H1 (cell line): ENCODE measurements at regions not wholly inside any gene's neighbourhood (a gene's known extent, or its start where the extent isn't known, plus 50 kb on each side); places are given as distances from the start of the nearest gene placed in this dataset.

Experiments used
- CTCF ChIA-PET: fragments of 300-600 bp; sonication (Branson Sonifier 250); formaldehyde crosslinking; loops from one replicate; lab custom pipeline; 2021; ENCODE audit not compliant: partially characterized antibody; lab: Charles Lee
- POLR2A ChIA-PET: fragments of 300-600 bp; sonication (Branson Sonifier 250); formaldehyde crosslinking; loops from one replicate; lab custom pipeline; 2021; ENCODE audit warnings: inconsistent platforms; ENCODE audit not compliant: partially characterized antibody; lab: Charles Lee
- DNase-seq, 2 experiments: peaks; one replicate each; pipeline versions ENCODE4 v3.0.0 to v3.0.0-alpha.2; 2010 to 2022; ENCODE audit warnings: low spot score in 2 of 2, low read depth in 1 of 2, mixed read lengths in 1 of 2
- FAIRE-seq: peaks from 2 replicates; lab custom pipeline; 2011; peaks lifted over from hg19 to GRCh38; lab: Jason Lieb, UNC
- H2AFZ ChIP-seq: 2 replicates; pipeline ENCODE4 v1.8.1; 2012; ENCODE audit warnings: low read length, inconsistent platforms
- H2AK5ac ChIP-seq: 2 replicates; pipeline ENCODE4 v1.6.1; 2013; ENCODE audit warnings: low read depth, low read length
- H2BK120ac ChIP-seq: replicated peaks from 2 replicates; pipeline ENCODE3; 2013; ENCODE audit warnings: low read depth, low read length, inconsistent platforms
- H2BK12ac ChIP-seq: 2 replicates; pipeline ENCODE4 v1.6.1; 2013; ENCODE audit warnings: low read depth, low read length
- H2BK15ac ChIP-seq: 2 replicates; pipeline ENCODE4 v1.6.1; 2013; ENCODE audit warnings: low read length
- H2BK20ac ChIP-seq: 2 replicates; pipeline ENCODE4 v1.6.1; 2013; ENCODE audit warnings: low read length
- H2BK5ac ChIP-seq: 2 replicates; pipeline ENCODE4 v1.6.1; 2013; ENCODE audit warnings: low read depth, low read length
- H3K14ac ChIP-seq: 2 replicates; pipeline ENCODE4 v1.6.1; 2013; ENCODE audit warnings: inconsistent platforms; ENCODE audit not compliant: insufficient read length
- H3K18ac ChIP-seq: 2 replicates; pipeline ENCODE4 v1.6.1; 2013; ENCODE audit warnings: low read length; ENCODE audit errors: extremely low read depth
- H3K23ac ChIP-seq: 2 replicates; pipeline ENCODE4 v1.6.1; 2013; ENCODE audit warnings: inconsistent platforms; ENCODE audit not compliant: insufficient read length
- H3K23me2 ChIP-seq: 2 replicates; pipeline ENCODE4 v1.6.1; 2013; ENCODE audit warnings: low read depth, low read length
- H3K27ac ChIP-seq: 2 replicates; pipeline ENCODE4 v1.6.1; 2011; ENCODE audit warnings: low read depth, low read length, inconsistent platforms
- H3K27me3 ChIP-seq, 4 experiments: replicated peaks in 1 of 4; 1 replicate in 1 of 4; 2 replicates in 3 of 4; pipeline versions ENCODE4 v1.6.1 to v1.8.1; 2011 to 2013; ENCODE audit warnings: low read length in 3 of 4, mild to moderate bottlenecking in 3 of 4, inconsistent platforms in 2 of 4, mixed read lengths in 2 of 4, moderate library complexity in 1 of 4; ENCODE audit not compliant: control insufficient read depth in 3 of 4, insufficient read depth in 3 of 4; ENCODE audit errors: extremely low read depth in 1 of 4
- H3K36me3 ChIP-seq, 4 experiments: 2 replicates each; pipeline versions ENCODE4 v1.6.1 to v1.8.1; 2011 to 2013; ENCODE audit warnings: mild to moderate bottlenecking in 4 of 4, low read length in 3 of 4, moderate library complexity in 2 of 4, control low read depth in 1 of 4, inconsistent platforms in 1 of 4; ENCODE audit not compliant: insufficient read depth in 4 of 4, control insufficient read depth in 2 of 4
- H3K4ac ChIP-seq: replicated peaks from 2 replicates; pipeline ENCODE3; 2013; ENCODE audit warnings: low read length, low read depth, mixed read lengths, inconsistent platforms; ENCODE audit not compliant: insufficient read length
- H3K4me1 ChIP-seq, 4 experiments: replicated peaks in 1 of 4; 1 replicate in 1 of 4; 2 replicates in 3 of 4; pipeline versions ENCODE4 v1.6.1 to v1.8.1; 2011 to 2013; ENCODE audit warnings: low read length in 3 of 4, inconsistent platforms in 2 of 4, mixed read lengths in 1 of 4; ENCODE audit not compliant: insufficient read depth in 4 of 4, control insufficient read depth in 3 of 4
- H3K4me2 ChIP-seq, 2 experiments: 2 replicates each; pipeline versions ENCODE4 v1.6.1 to v1.8.1; 2011 to 2013; ENCODE audit warnings: low read depth in 2 of 2, low read length in 2 of 2, control low read depth in 1 of 2, inconsistent platforms in 1 of 2, mild to moderate bottlenecking in 1 of 2; ENCODE audit not compliant: insufficient read depth in 1 of 2
- H3K4me3 ChIP-seq, 4 experiments: fragments of 200-600, 300-600 bp in 1 of 4; sonication (generic), shearing (Covaris generic), sonication (Bioruptor Twin) in 1 of 4; 2 replicates each; pipeline versions ENCODE4 v1.5.1 to v1.8.1; 2011 to 2016; ENCODE audit warnings: low read length in 4 of 4, low read depth in 3 of 4, control low read depth in 2 of 4, inconsistent platforms in 2 of 4, mild to moderate bottlenecking in 2 of 4, mixed read lengths in 1 of 4, moderate library complexity in 1 of 4; ENCODE audit not compliant: insufficient read depth in 2 of 4; ENCODE audit errors: extremely low read depth in 1 of 4
- H3K56ac ChIP-seq: replicated peaks from 2 replicates; pipeline ENCODE3; 2013; ENCODE audit warnings: low read depth, mild to moderate bottlenecking, mixed read lengths, low read length, inconsistent platforms; ENCODE audit not compliant: insufficient read length
- H3K79me1 ChIP-seq: 2 replicates; pipeline ENCODE4 v1.6.1; 2013; ENCODE audit warnings: low read depth, low read length, control low read depth
- H3K79me2 ChIP-seq, 2 experiments: 2 replicates each; pipeline versions ENCODE4 v1.6.1 to v1.8.1; 2012 to 2013; ENCODE audit warnings: low read length in 2 of 2, mild to moderate bottlenecking in 2 of 2, inconsistent platforms in 1 of 2; ENCODE audit not compliant: insufficient read depth in 2 of 2, control insufficient read depth in 1 of 2
- H3K9ac ChIP-seq, 4 experiments: replicated peaks in 1 of 4; 1 replicate in 1 of 4; 2 replicates in 3 of 4; pipeline versions ENCODE4 v1.6.1 to v1.8.1; 2011 to 2013; ENCODE audit warnings: low read depth in 3 of 4, low read length in 3 of 4, control low read depth in 2 of 4, mild to moderate bottlenecking in 2 of 4, moderate library complexity in 2 of 4, inconsistent platforms in 1 of 4; ENCODE audit errors: extremely low read depth in 1 of 4
- H3K9me3 ChIP-seq, 2 experiments: 2 replicates each; pipeline versions ENCODE4 v1.6.1 to v1.8.1; 2012 to 2013; ENCODE audit warnings: mild to moderate bottlenecking in 2 of 2, moderate library complexity in 2 of 2, control low read depth in 1 of 2, inconsistent platforms in 1 of 2, low read depth in 1 of 2, low read length in 1 of 2, mixed read lengths in 1 of 2; ENCODE audit not compliant: insufficient read depth in 2 of 2
- H4K20me1 ChIP-seq, 2 experiments: replicated peaks in 1 of 2; 2 replicates each; pipeline versions ENCODE3 to v1.8.1; 2011 to 2013; ENCODE audit warnings: inconsistent platforms in 2 of 2, low read length in 2 of 2, mild to moderate bottlenecking in 1 of 2; ENCODE audit not compliant: insufficient read depth in 2 of 2, control insufficient read depth in 1 of 2
- H4K5ac ChIP-seq: 2 replicates; pipeline ENCODE4 v1.6.1; 2013; ENCODE audit warnings: low read length, low read depth, mixed read lengths, inconsistent platforms; ENCODE audit not compliant: insufficient read length
- H4K8ac ChIP-seq: 2 replicates; pipeline ENCODE4 v1.8.0; 2013; ENCODE audit warnings: mild to moderate bottlenecking, moderate library complexity, low read length, inconsistent platforms; ENCODE audit not compliant: insufficient read depth; ENCODE audit errors: extremely low read depth
- H4K91ac ChIP-seq: replicated peaks from 2 replicates; pipeline ENCODE3; 2013; ENCODE audit warnings: low read length, mixed read lengths, inconsistent platforms; ENCODE audit not compliant: insufficient read length
- RFX5 ChIP-seq: IDR thresholded peaks from 2 replicates; pipeline ENCODE4 v1.6.1; 2011; ENCODE audit warnings: low read depth, low read length, improper control_type of control experiment, borderline replicate concordance
- TAF7 ChIP-seq: optimal IDR thresholded peaks from 2 replicates; pipeline ENCODE3; 2011; ENCODE audit warnings: low read depth, mild to moderate bottlenecking, inconsistent platforms, low read length, moderate library complexity, borderline replicate concordance
- TEAD4 ChIP-seq: IDR thresholded peaks from 2 replicates; pipeline ENCODE4 v1.6.1; 2012; ENCODE audit warnings: low read depth, low read length, inconsistent platforms, mixed read lengths
- WGBS, 2 experiments: shearing (Covaris generic) in 1 of 2; methylation state at CpG; one replicate each; pipeline versions ENCODE4 v1.1.6 to v1.1.7; 2013 to 2015; ENCODE audit warnings: low lambda C conversion rate in 2 of 2, mixed read lengths in 2 of 2, inconsistent platforms in 1 of 2, low coverage in 1 of 2, missing lambda C conversion rate in 1 of 2; ENCODE audit not compliant: insufficient replicate concordance in 2 of 2, insufficient coverage in 1 of 2, insufficient read length in 1 of 2; ENCODE audit errors: extremely low coverage in 1 of 2, missing lambda C conversion rate in 1 of 2; 5-methylcytosine and 5-hydroxymethylcytosine counted together
- TF ChIP-seq, protein P1 (sequence below): IDR thresholded peaks from 2 replicates; pipeline ENCODE4 v1.6.1; 2011; ENCODE audit warnings: low read depth, mild to moderate bottlenecking, low read length; ENCODE audit not compliant: insufficient read depth
- TF ChIP-seq, protein P2 (sequence below): IDR thresholded peaks from 2 replicates; pipeline ENCODE4 v1.6.1; 2012; ENCODE audit warnings: low read length, inconsistent platforms
- TF ChIP-seq, protein P3 (sequence below): IDR thresholded peaks from 2 replicates; pipeline ENCODE4 v1.6.1; 2012; ENCODE audit warnings: inconsistent platforms

DNA sequence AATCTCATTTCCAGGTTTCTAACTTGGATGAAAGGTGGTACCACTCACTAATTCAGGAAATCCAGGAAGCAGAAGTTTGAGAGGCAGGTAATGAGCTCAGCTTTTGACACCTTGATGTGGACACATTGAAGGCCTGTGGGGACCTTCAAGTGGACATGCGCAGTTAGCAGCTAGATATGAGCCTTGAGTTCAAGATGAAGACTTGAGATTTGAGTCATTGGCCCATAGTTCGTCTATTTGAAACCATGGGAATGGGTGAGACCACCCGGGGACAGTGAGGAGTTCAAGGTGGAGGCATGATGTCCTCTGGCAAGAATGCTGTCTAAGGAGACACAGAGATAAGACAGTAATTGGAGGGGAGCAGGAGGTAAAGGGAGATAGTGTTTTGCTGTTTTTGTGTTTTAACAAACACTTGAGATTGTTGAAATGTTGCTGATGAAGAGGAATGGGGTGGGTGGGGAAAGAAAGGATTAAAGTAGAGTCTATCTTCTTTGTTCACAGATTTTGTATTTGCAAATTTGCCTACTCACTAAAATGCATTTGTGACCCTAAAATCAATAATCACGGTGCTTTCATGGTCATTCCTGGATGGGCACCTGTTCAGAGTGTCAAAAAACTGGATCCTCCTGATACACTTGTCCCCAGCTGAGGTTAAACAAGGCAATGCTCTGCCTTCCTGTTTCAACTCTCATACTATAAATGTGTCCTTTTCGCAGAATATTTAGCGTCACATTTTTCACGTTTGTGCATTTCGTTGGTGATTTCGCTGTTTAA, 69.5 kb upstream of the PLXNC1 start:
- H3K79me2 ChIP-seq, result no peaks in the 10 kb centered on the region
- CTCF ChIA-PET, result interaction anchor here (0.6 to 12.9 kb wide), 5 partner anchors 9 to 99 kb away, joined by 3 to 152 read pairs (median 3); no protein-coding TSS in a partner anchor
- no peak for FAIRE-seq

More for the DNA sequence above, 69.5 kb upstream of the PLXNC1 start:
- H3K18ac ChIP-seq, result no peak overlapping the region
- H2AFZ ChIP-seq, result no peak overlapping the region; the same call in 1 of the 2 replicates
- H2BK5ac ChIP-seq, result no peak overlapping the region
- H3K36me3 ChIP-seq, result no peaks in the 10 kb centered on the region
- WGBS, 2 experiments, result 91% methylated on average over 9 of the region's 9 CpGs; no CpG with 5 or more reads in 1 of the 2 experiments
- H3K23ac ChIP-seq, result no peak overlapping the region
- DNase-seq, result no peak
- H2BK120ac ChIP-seq, result no peak overlapping the region
- no peaks in the 10 kb centered on the region for H3K27me3 ChIP-seq
- no peak overlapping the region for H3K9ac ChIP-seq
- no peak overlapping the region for H3K14ac ChIP-seq
- H3K27ac ChIP-seq, result no peak overlapping the region
- no peaks in the 10 kb centered on the region for H3K9me3 ChIP-seq
- H3K56ac ChIP-seq, result no peak overlapping the region
- POLR2A ChIA-PET, result interaction anchor here (0.8 kb wide), 1 partner anchor 281 kb away, joined by 4 read pairs; no protein-coding TSS in a partner anchor
- no peak overlapping the region for H4K91ac ChIP-seq
- no peak overlapping the region for H4K8ac ChIP-seq
- no peak overlapping the region for H3K4me3 ChIP-seq
- no peak overlapping the region for H2BK12ac ChIP-seq
- H4K5ac ChIP-seq, result no peak overlapping the region
- H2AK5ac ChIP-seq, result no peak overlapping the region
- peaks cover 0 to 3% (median 0%) of the 10 kb centered on the region in 4 experiments; a peak in 1 of 7 replicates for H3K4me1 ChIP-seq
- H3K4me2 ChIP-seq, result no peak overlapping the region
- no peak overlapping the region for H2BK20ac ChIP-seq
- TF ChIP-seq TAF7 (no peak), TEAD4 (no peak), RFX5 (no peak)
- TF ChIP-seq, protein P1, sequence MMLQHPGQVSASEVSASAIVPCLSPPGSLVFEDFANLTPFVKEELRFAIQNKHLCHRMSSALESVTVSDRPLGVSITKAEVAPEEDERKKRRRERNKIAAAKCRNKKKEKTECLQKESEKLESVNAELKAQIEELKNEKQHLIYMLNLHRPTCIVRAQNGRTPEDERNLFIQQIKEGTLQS, result no peak
- TF ChIP-seq, protein P2, sequence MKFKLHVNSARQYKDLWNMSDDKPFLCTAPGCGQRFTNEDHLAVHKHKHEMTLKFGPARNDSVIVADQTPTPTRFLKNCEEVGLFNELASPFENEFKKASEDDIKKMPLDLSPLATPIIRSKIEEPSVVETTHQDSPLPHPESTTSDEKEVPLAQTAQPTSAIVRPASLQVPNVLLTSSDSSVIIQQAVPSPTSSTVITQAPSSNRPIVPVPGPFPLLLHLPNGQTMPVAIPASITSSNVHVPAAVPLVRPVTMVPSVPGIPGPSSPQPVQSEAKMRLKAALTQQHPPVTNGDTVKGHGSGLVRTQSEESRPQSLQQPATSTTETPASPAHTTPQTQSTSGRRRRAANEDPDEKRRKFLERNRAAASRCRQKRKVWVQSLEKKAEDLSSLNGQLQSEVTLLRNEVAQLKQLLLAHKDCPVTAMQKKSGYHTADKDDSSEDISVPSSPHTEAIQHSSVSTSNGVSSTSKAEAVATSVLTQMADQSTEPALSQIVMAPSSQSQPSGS, result no peak
- TF ChIP-seq, protein P3, sequence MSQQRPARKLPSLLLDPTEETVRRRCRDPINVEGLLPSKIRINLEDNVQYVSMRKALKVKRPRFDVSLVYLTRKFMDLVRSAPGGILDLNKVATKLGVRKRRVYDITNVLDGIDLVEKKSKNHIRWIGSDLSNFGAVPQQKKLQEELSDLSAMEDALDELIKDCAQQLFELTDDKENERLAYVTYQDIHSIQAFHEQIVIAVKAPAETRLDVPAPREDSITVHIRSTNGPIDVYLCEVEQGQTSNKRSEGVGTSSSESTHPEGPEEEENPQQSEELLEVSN, result no peak
- H4K20me1 ChIP-seq, result no peaks in the 10 kb centered on the region
- no peaks in the 10 kb centered on the region for H3K23me2 ChIP-seq
- no peaks in the 10 kb centered on the region for H3K79me1 ChIP-seq
- H3K4ac ChIP-seq, result no peak overlapping the region
- no peak overlapping the region for H2BK15ac ChIP-seq
